ENCODE measurements at regions not wholly inside any gene's neighbourhood (a gene's known extent, or its start where the extent isn't known, plus 50 kb on each side); places are given as distances from the start of the nearest gene placed in this dataset.
"Not testable (repeated sequence)": the region's sequence is repeated elsewhere in the genome, so short reads cannot be mapped to it uniquely, and the experiment has no call there.

- not testable (repeated sequence) for DNase-seq
These were observed 107.0 kb downstream of the OTUD1 start for GRCh38 chr10:23545866-23546265.

DNA sequence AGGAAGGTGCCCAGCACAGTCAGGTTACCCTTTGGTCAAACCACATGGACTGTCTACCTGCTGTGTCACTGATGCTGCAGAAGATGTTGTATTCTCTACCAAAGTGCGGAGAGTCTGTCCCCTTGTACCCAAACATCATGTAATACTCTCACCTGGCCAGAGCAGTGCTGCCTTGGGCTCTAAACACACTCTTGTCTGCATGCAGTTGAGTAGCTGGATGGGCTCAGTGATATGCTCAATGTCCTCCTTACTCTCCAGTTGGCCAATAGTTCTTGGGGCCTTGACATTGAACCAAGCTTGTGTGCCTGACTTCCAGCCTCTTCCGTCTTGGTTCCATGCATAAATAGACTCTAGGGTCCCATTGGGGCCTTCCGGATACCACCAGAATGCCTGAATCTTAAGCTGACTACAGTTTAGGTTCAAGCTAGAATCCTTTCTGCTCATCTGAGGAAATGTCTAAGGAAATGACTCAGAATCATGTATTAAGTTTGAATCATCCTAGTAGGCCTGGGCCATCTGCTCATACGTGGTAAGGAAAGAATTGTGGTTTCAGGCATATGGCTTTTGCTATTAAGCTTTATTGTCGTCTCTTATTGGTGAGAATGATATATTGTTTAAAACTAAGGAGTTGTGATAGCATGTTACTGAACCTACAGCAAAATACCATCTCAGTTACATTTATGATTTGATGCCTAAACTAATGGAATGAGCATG lies 118.0 kb downstream of the OTUD1 start:
- no peak for DNase-seq

- no peak for DNase-seq
These were observed 118.9 kb downstream of the OTUD1 start for GRCh38 chr10:23557777-23558176.

GRCh38 chr10:23558361-23558799 lies 119.5 kb downstream of the OTUD1 start:
- DNase-seq: no peak

DNA sequence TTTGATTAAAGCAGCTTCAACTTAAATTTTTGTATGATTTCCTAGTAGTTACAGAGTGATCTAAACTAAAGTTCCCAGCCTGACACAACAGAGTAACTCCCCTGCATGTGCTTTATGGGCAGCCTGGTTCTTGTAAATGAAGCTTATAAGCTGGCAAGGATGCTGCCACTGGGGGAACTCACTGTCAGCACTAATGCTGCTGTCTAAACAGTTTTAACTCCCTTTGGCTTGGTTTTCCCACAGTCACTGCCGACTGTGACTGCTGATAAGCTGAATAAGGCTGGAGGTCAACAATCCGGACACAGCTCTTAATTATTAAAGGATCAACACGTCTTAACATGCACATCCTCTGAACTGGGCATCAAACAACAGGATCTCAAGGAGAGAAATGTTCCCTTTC lies 130.1 kb downstream of the OTUD1 start:
- DNase-seq: no peak

DNA sequence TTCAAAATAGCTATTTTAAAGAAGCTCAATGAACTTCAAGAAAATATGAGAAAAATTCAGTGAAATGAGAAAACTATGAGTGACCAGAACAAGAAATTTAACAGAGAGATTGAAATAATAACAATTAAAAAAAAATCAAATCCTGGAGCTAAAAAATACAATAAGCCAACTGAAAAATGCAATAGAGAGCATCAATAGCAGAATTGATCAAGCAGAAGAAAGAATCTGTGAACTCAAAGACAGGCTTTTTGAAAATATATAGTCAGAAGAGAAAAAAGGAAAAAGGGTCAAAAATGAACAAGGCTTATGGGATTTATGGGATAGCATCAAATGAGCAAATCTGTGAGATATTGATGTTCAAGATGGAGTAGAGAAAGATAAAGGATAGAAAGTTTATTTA lies 133.0 kb downstream of the OTUD1 start:
- DNase-seq: no peak

DNA sequence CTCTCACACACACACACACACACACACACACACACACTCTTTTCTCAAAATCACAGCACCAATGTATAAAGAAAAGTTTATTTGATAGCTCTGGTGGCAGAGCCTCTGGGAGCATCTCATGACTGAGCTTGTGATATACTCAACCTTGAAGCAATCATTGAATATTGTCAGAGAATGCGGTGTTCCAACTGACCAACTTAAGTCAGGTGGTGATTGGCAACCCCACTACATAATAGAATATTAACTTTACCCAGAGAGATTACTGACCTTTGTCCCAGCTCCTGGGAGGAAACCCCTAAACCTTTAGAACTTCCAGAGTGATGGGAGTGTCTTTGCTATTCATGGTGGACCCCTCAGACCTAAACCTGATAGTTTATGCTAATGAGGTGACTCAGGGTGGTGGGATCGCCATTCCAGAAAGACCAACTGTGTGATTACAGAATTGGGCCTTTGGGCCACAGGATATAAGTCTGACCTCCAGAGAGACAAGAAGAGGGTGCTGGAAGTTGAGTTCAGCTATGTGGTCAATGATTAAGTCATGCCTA lies 143.1 kb downstream of the OTUD1 start:
- no peak for DNase-seq

GRCh38 chr10:23584396-23584795 lies 145.5 kb downstream of the OTUD1 start:
- no peak for DNase-seq

- no peak for DNase-seq
These were observed 146.3 kb downstream of the OTUD1 start for GRCh38 chr10:23585186-23585585.

GRCh38 chr10:23585666-23586065 lies 146.8 kb downstream of the OTUD1 start:
- DNase-seq: no peak

GRCh38 chr10:23595278-23595677 lies 156.4 kb downstream of the OTUD1 start:
- not testable (repeated sequence) for DNase-seq

DNA sequence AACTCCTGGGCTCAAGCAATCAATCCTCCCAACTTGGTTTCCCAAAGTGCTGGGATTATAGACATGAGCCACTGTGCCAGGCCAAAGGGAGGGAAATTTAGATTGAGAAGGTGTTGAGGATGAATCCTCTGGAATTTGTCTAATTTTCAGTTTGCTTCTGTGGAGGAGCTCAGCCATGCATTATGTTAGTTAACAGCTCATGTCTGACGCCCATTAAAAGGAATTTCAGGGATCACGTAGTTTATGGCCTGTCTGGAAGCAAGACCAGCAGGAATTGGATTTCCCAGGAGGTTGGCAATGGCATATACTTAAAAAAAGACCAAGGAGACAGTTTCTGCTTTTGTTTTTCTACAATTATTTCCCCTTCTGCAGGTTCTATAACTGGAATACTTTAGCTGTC lies 165.7 kb downstream of the OTUD1 start:
- no peak for DNase-seq

GRCh38 chr10:23606456-23606855 lies 167.6 kb downstream of the OTUD1 start:
- no peak for DNase-seq

- no peak for DNase-seq
These were observed 170.1 kb downstream of the OTUD1 start for GRCh38 chr10:23608926-23609325.

DNA sequence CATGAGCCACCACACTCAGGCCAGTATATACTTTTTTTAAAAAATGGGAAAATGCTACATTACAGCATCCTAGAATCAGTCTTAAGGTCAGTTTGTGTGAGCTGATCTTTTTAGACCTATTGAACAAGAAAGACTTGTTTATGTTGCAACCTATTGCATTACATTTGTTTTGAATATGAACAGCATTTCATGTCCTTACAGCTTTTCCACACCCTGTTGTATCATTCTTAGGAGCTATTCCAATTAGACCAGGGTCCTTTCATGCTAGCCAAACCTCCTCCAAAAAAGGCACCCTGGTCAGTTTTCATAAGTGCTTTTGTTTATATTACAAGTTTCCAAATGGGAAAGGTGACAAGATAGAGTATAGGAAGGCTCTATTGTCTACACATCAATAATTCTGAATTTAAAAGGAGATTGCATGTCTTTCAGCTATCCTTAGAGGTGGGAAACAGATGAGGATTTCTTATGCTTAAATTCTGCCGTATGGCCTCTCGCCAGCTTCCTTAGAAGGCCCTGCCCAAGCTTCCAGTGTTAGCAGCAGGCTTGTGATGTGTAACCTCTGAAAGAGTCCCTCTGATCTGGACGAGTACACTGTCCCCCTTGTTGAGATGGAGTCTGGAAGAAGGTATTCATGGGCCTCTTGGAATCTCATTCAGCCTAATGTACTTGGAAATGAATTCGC lies 171.9 kb downstream of the OTUD1 start:
- no peak for DNase-seq

GRCh38 chr10:23611308-23612029 lies 172.6 kb downstream of the OTUD1 start:
- no peak for DNase-seq

- DNase-seq: no peak
These were observed 175.0 kb downstream of the OTUD1 start for GRCh38 chr10:23613900-23614299.

GRCh38 chr10:23614483-23614882 lies 175.6 kb downstream of the OTUD1 start:
- DNase-seq: no peak

GRCh38 chr10:23630376-23630775 lies 191.5 kb downstream of the OTUD1 start:
- no peak for DNase-seq

DNA sequence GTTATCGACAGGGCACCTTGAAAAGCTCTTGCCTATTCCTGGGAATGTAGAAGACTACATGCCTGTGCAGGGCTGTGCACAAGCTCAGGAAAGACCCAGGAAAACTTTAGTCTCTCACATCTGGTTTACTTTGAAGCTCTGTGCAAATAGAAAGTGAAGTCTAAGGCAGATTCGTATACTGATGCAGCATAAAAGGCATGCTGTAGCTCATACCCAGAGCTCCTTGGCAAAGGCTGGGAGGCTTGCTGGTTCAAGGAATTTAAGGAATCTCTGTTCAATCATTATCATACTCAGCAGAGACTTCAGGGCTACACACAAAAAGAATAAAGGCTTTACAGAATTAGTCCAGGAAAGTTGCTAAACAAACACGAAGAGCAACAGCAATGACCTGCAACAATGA lies 192.0 kb downstream of the OTUD1 start:
- no peak for DNase-seq

GRCh38 chr10:23643111-23643780 lies 204.4 kb downstream of the OTUD1 start:
- no peak for DNase-seq

- no peak for DNase-seq
These were observed 209.7 kb downstream of the OTUD1 start for GRCh38 chr10:23648618-23649017.

GRCh38 chr10:23656735-23657134 lies 217.9 kb downstream of the OTUD1 start:
- DNase-seq: no peak

Data from dermis blood vessel endothelial cell (primary cell).